HL-60 (cell line): ENCODE measurements at regions not wholly inside any gene's neighbourhood (a gene's known extent, or its start where the extent isn't known, plus 50 kb on each side); places are given as distances from the start of the nearest gene placed in this dataset.

ENCODE experiments used
- DNase-seq, 2 experiments: peaks; one replicate each; pipeline ENCODE4 v3.0.0-alpha.2; 2010 to 2020; ENCODE audit warnings: low read depth in 1 of 2, low spot score in 1 of 2
- H3K27ac ChIP-seq: fragments of 250-450 bp; sonication (Bioruptor Pico); replicated peaks from 2 replicates; pipeline ENCODE4 v1.5.1; 2020; ENCODE audit warnings: mild to moderate bottlenecking, moderate library complexity
- H3K27me3 ChIP-seq: fragments of 250-450 bp; sonication (Bioruptor Pico); 2 replicates; pipeline ENCODE4 v1.5.1; 2021; ENCODE audit warnings: mild to moderate bottlenecking, moderate library complexity; ENCODE audit not compliant: insufficient read depth, poor library complexity, severe bottlenecking
- H3K4me3 ChIP-seq: replicated peaks from 2 replicates; pipeline ENCODE4 v1.5.1; 2011; ENCODE audit warnings: mild to moderate bottlenecking, control low read depth, low read length; ENCODE audit not compliant: insufficient read depth
- CTCF ChIP-seq: IDR thresholded peaks from one replicate; pipeline ENCODE4 v1.5.1; 2011; ENCODE audit warnings: low read length, control low read depth, inconsistent platforms; ENCODE audit not compliant: insufficient read depth
- GABPA ChIP-seq: IDR thresholded peaks from 2 replicates; pipeline ENCODE4 v1.6.1; 2012; ENCODE audit warnings: low read depth
- POLR2AphosphoS5 ChIP-seq: IDR thresholded peaks from 2 replicates; pipeline ENCODE4 v1.6.1; 2012; ENCODE audit warnings: low read depth
- REST ChIP-seq: IDR thresholded peaks from 2 replicates; pipeline ENCODE4 v1.6.1; 2012; ENCODE audit warnings: low read depth; ENCODE audit not compliant: insufficient replicate concordance
- SPI1 ChIP-seq: IDR thresholded peaks from 2 replicates; pipeline ENCODE4 v1.6.1; 2012; ENCODE audit warnings: low read depth, mild to moderate bottlenecking, borderline replicate concordance

- no peak for DNase-seq
- Histone ChIP-seq H3K27ac (no peak overlapping the region), H3K4me3 (no peak overlapping the region), H3K27me3 (no peaks in the 10 kb centered on the region)
- TF ChIP-seq SPI1 (no peak), POLR2AphosphoS5 (no peak), REST (no peak)
Observed at GRCh38 chr2:136051001-136051724, 65.7 kb upstream of the DARS1 start.

GRCh38 chr2:136049991-136050920, 64.8 kb upstream of the DARS1 start:
- H3K27me3 ChIP-seq: no peaks in the 10 kb centered on the region
- DNase-seq: no peak
- TF ChIP-seq SPI1 (no peak), REST (no peak), GABPA (no peak), CTCF (no peak), POLR2AphosphoS5 (no peak)
- no peak overlapping the region for H3K27ac ChIP-seq
- no peak overlapping the region for H3K4me3 ChIP-seq

- TF ChIP-seq CTCF: no peak
- TF ChIP-seq SPI1: peak; percentile 45; the same call in 1 of the 2 replicates
- no peak for DNase-seq
- H3K4me3 ChIP-seq: no peak overlapping the region
- H3K27ac ChIP-seq: no peak overlapping the region
- no peaks in the 10 kb centered on the region for H3K27me3 ChIP-seq
Observed at GRCh38 chr2:136049011-136049742, 63.8 kb upstream of the DARS1 start.
